HL-60 (cell line): ENCODE measurements at regions not wholly inside any gene's neighbourhood (a gene's known extent, or its start where the extent isn't known, plus 50 kb on each side); places are given as distances from the start of the nearest gene placed in this dataset.
"Not testable (repeated sequence)": the region's sequence is repeated elsewhere in the genome, so short reads cannot be mapped to it uniquely, and the experiment has no call there.

ENCODE experiments used
- DNase-seq, 2 experiments: peaks; one replicate each; pipeline ENCODE4 v3.0.0-alpha.2; 2010 to 2020; ENCODE audit warnings: low read depth in 1 of 2, low spot score in 1 of 2
- H3K27ac ChIP-seq: fragments of 250-450 bp; sonication (Bioruptor Pico); replicated peaks from 2 replicates; pipeline ENCODE4 v1.5.1; 2020; ENCODE audit warnings: mild to moderate bottlenecking, moderate library complexity
- H3K27me3 ChIP-seq: fragments of 250-450 bp; sonication (Bioruptor Pico); 2 replicates; pipeline ENCODE4 v1.5.1; 2021; ENCODE audit warnings: mild to moderate bottlenecking, moderate library complexity; ENCODE audit not compliant: insufficient read depth, poor library complexity, severe bottlenecking
- H3K4me3 ChIP-seq: replicated peaks from 2 replicates; pipeline ENCODE4 v1.5.1; 2011; ENCODE audit warnings: mild to moderate bottlenecking, control low read depth, low read length; ENCODE audit not compliant: insufficient read depth
- GABPA ChIP-seq: IDR thresholded peaks from 2 replicates; pipeline ENCODE4 v1.6.1; 2012; ENCODE audit warnings: low read depth
- POLR2AphosphoS5 ChIP-seq: IDR thresholded peaks from 2 replicates; pipeline ENCODE4 v1.6.1; 2012; ENCODE audit warnings: low read depth
- SPI1 ChIP-seq: IDR thresholded peaks from 2 replicates; pipeline ENCODE4 v1.6.1; 2012; ENCODE audit warnings: low read depth, mild to moderate bottlenecking, borderline replicate concordance
- TF ChIP-seq, protein P1 (sequence below): IDR thresholded peaks from 2 replicates; pipeline ENCODE4 v1.6.1; 2012; ENCODE audit warnings: low read depth; ENCODE audit not compliant: insufficient replicate concordance
- TF ChIP-seq, protein P2 (sequence below): IDR thresholded peaks from one replicate; pipeline ENCODE4 v1.5.1; 2011; ENCODE audit warnings: low read length, control low read depth, inconsistent platforms; ENCODE audit not compliant: insufficient read depth

DNA sequence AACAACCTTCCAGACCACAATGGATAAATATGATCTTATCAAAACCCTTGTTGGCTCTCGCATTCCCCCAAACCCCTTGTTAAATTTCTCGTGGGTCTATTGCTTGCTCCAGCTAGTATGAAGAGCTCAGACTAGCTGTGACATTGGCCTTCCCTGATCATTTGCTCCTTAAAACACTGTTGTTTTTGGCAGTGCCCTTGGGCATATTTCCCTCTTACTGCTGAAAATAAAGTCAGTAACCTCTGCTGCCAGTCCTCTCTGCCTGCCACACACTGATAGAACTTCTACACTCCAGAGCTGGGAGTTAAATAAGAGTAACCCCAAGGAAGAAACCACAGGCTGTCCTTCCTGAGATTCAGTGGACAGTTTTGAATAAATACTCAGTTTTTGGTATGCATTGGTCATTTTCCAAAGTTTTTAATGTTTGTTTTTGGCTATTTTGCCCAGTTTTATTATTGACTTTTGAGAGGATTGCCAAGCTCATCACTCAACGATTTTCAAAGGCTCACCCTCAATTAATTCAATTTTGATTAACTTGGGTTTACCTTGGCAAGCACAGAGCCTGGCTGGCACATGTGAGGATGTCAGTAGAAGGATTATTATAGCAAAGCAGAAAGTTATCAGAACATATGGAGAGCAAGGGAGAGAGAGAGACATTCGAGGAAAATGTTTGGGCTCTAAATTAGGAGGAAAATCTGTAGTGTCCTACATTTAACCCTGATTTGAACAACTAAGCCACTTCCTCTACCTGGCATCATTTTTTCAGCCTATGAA, 84.3 kb upstream of the SYN3 start:
- TF ChIP-seq, protein P1, sequence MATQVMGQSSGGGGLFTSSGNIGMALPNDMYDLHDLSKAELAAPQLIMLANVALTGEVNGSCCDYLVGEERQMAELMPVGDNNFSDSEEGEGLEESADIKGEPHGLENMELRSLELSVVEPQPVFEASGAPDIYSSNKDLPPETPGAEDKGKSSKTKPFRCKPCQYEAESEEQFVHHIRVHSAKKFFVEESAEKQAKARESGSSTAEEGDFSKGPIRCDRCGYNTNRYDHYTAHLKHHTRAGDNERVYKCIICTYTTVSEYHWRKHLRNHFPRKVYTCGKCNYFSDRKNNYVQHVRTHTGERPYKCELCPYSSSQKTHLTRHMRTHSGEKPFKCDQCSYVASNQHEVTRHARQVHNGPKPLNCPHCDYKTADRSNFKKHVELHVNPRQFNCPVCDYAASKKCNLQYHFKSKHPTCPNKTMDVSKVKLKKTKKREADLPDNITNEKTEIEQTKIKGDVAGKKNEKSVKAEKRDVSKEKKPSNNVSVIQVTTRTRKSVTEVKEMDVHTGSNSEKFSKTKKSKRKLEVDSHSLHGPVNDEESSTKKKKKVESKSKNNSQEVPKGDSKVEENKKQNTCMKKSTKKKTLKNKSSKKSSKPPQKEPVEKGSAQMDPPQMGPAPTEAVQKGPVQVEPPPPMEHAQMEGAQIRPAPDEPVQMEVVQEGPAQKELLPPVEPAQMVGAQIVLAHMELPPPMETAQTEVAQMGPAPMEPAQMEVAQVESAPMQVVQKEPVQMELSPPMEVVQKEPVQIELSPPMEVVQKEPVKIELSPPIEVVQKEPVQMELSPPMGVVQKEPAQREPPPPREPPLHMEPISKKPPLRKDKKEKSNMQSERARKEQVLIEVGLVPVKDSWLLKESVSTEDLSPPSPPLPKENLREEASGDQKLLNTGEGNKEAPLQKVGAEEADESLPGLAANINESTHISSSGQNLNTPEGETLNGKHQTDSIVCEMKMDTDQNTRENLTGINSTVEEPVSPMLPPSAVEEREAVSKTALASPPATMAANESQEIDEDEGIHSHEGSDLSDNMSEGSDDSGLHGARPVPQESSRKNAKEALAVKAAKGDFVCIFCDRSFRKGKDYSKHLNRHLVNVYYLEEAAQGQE = no peak
- TF ChIP-seq SPI1 (no peak), POLR2AphosphoS5 (no peak), GABPA (no peak)
- TF ChIP-seq, protein P2, sequence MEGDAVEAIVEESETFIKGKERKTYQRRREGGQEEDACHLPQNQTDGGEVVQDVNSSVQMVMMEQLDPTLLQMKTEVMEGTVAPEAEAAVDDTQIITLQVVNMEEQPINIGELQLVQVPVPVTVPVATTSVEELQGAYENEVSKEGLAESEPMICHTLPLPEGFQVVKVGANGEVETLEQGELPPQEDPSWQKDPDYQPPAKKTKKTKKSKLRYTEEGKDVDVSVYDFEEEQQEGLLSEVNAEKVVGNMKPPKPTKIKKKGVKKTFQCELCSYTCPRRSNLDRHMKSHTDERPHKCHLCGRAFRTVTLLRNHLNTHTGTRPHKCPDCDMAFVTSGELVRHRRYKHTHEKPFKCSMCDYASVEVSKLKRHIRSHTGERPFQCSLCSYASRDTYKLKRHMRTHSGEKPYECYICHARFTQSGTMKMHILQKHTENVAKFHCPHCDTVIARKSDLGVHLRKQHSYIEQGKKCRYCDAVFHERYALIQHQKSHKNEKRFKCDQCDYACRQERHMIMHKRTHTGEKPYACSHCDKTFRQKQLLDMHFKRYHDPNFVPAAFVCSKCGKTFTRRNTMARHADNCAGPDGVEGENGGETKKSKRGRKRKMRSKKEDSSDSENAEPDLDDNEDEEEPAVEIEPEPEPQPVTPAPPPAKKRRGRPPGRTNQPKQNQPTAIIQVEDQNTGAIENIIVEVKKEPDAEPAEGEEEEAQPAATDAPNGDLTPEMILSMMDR = no peak
- no peaks in the 10 kb centered on the region for H3K27me3 ChIP-seq
- no peak overlapping the region for H3K27ac ChIP-seq
- no peak overlapping the region for H3K4me3 ChIP-seq
- DNase-seq = no peak

DNA sequence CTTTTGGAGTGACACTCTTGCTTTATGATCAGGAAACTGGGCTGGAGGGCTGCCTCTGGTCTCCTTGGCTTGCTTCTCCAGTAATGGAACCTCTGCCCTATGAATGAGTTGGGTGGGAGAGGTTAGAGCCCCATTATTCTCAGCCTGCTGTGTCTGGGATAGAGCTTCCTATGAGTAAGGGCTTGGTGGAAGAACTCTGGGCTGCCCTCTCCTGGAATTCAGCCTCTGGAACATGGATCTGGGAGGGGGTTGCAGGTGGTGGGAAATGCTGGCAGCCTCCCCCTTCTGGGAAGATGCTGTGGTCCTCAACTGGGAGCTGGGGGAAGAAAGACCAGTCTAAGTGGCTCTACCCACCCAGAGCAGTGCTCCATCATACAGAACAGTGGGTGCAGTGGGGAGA, 81.8 kb upstream of the SYN3 start:
- DNase-seq = no peak
- Histone ChIP-seq H3K27ac (no peak overlapping the region), H3K4me3 (no peak overlapping the region), H3K27me3 (no peaks in the 10 kb centered on the region)
- TF ChIP-seq POLR2AphosphoS5 (no peak), SPI1 (no peak)

DNA sequence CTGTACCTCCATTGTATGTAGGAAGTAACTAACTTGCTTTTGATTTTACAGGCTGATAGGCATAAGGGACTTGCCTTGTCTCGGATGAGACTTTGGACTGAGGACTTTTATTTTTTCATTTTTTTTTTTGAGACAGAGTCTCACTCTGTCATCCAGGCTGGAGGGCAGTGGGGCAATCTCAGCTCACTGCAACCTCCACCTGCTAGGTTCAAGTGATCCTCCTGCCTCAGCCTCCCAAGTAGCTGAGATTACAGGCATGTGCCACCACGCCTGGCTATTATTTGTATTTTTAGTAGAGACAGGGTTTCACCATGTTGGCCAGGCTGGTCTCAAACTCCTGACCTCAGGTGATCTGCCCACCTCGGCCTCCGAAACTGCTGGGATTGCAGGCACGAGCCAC, 80.2 kb upstream of the SYN3 start:
- not testable (repeated sequence) for H3K27me3 ChIP-seq, H3K4me3 ChIP-seq, H3K27ac ChIP-seq, DNase-seq

DNA sequence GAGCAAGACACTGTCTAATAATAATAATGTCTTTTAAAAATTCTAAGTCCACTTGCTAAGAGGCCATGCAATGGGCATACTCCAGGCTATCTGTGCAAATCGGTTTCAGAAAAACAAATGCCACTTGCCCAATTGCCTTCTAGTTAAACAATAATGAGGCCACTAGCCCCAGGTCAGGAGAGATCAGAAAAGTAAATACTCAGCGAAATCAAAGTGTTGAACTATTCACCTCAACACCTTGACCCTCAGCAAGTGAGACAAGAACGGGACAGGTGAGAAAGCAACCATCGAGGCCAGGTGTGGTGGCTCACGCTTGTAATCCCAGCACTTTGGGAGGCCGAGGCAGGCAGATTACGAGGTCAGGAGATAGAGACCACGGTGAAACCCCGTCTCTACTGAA, 72.3 kb upstream of the SYN3 start:
- no peak for DNase-seq
- H3K27ac ChIP-seq = no peak overlapping the region
- H3K27me3 ChIP-seq = no peaks in the 10 kb centered on the region
- TF ChIP-seq, protein P1 = no peak
- TF ChIP-seq GABPA (no peak), SPI1 (no peak), POLR2AphosphoS5 (no peak)
- TF ChIP-seq, protein P2 = no peak
- H3K4me3 ChIP-seq = no peak overlapping the region

DNA sequence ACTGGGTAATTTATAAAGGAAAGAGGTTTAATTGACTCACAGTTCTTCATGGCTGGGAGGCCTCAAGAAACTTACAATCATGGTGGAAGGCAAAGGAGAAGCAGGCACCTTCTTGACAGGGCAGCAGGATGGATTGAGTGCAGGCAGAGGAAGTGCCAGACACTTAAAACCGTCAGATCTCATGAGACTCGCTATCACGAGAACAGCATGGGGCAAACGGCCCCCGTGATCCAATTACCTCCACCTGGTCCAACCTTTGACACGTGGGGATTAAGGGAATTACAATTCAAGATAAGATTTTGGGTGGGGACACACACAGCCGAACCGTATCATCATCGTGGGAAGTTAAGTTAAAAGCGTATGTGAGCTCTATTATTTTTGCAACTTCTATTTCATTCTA, 71.4 kb upstream of the SYN3 start:
- Histone ChIP-seq H3K27me3 (no peaks in the 10 kb centered on the region), H3K27ac (no peak overlapping the region), H3K4me3 (no peak overlapping the region)
- TF ChIP-seq, protein P2 = no peak
- no peak for DNase-seq
